ENCODE measurements at regions not wholly inside any gene's neighbourhood (a gene's known extent, or its start where the extent isn't known, plus 50 kb on each side); places are given as distances from the start of the nearest gene placed in this dataset.

- TF ChIP-seq, protein P1, sequence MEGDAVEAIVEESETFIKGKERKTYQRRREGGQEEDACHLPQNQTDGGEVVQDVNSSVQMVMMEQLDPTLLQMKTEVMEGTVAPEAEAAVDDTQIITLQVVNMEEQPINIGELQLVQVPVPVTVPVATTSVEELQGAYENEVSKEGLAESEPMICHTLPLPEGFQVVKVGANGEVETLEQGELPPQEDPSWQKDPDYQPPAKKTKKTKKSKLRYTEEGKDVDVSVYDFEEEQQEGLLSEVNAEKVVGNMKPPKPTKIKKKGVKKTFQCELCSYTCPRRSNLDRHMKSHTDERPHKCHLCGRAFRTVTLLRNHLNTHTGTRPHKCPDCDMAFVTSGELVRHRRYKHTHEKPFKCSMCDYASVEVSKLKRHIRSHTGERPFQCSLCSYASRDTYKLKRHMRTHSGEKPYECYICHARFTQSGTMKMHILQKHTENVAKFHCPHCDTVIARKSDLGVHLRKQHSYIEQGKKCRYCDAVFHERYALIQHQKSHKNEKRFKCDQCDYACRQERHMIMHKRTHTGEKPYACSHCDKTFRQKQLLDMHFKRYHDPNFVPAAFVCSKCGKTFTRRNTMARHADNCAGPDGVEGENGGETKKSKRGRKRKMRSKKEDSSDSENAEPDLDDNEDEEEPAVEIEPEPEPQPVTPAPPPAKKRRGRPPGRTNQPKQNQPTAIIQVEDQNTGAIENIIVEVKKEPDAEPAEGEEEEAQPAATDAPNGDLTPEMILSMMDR (IDR thresholded peaks at IDR 0.05; ENCODE audit: extremely low read depth, insufficient read depth, missing control alignments): no peak
- DNase-seq (ENCODE audit: low spot score): no peak
- in situ Hi-C loops (cut with MboI; ENCODE audit: low pct_unique_long_range_greater_than_20kb, low sequenced_read_pairs, unreplicated experiment): no loop called here
Observed at GRCh38 chr4:56245547-56246232, 141.6 kb downstream of the AASDH start.

GRCh38 chr4:56244681-56245080 lies 142.6 kb downstream of the AASDH start:
- no peak for DNase-seq (ENCODE audit: low spot score)
- in situ Hi-C loops (cut with MboI; ENCODE audit: low pct_unique_long_range_greater_than_20kb, low sequenced_read_pairs, unreplicated experiment): no loop called here
- TF ChIP-seq, protein P1 (IDR thresholded peaks at IDR 0.05; ENCODE audit: extremely low read depth, insufficient read depth, missing control alignments): no peak

- TF ChIP-seq, protein P1 (IDR thresholded peaks at IDR 0.05; ENCODE audit: extremely low read depth, insufficient read depth, missing control alignments): no peak
- DNase-seq (ENCODE audit: low spot score): no peak
- in situ Hi-C loops (cut with MboI; ENCODE audit: low pct_unique_long_range_greater_than_20kb, low sequenced_read_pairs, unreplicated experiment): no loop called here
Observed at GRCh38 chr4:56243107-56243506, 144.2 kb downstream of the AASDH start.

DNA sequence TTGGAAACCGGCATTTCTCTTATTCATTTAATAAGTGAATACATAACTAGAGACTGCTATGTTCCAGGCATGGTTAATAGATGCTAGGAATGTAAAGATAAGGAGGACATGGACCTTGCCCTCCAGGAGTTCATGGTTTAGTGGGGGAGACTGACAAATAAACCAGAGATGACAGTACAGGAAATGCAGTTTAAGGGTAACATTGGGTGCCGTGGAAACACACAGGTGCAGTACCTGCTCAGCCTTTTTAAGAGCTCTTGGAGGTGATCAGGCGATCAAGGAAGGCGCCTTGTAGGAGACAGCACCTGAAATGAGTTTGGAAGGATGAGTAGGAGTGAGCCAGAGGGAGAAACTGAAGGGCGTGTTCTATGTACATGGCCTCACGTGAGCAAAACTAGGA lies 145.8 kb downstream of the AASDH start:
- TF ChIP-seq, protein P1 (IDR thresholded peaks at IDR 0.05; ENCODE audit: extremely low read depth, insufficient read depth, missing control alignments): no peak
- in situ Hi-C loops (cut with MboI; ENCODE audit: low pct_unique_long_range_greater_than_20kb, low sequenced_read_pairs, unreplicated experiment): no loop called here
- DNase-seq (ENCODE audit: low spot score): no peak

GRCh38 chr4:56240554-56241174 lies 146.6 kb downstream of the AASDH start:
- DNase-seq (ENCODE audit: low spot score): no peak
- in situ Hi-C loops (cut with MboI; ENCODE audit: low pct_unique_long_range_greater_than_20kb, low sequenced_read_pairs, unreplicated experiment): no loop called here
- TF ChIP-seq, protein P1 (IDR thresholded peaks at IDR 0.05; ENCODE audit: extremely low read depth, insufficient read depth, missing control alignments): no peak

- in situ Hi-C loops (cut with MboI; ENCODE audit: low pct_unique_long_range_greater_than_20kb, low sequenced_read_pairs, unreplicated experiment): no loop called here
- TF ChIP-seq, protein P1 (IDR thresholded peaks at IDR 0.05; ENCODE audit: extremely low read depth, insufficient read depth, missing control alignments): no peak
Observed at GRCh38 chr4:56238251-56238650, 149.0 kb downstream of the AASDH start.

More at GRCh38 chr4:56238251-56238650, 149.0 kb downstream of the AASDH start:
- DNase-seq (ENCODE audit: low spot score): no peak

Data from GM13977 (cell line).